GM18517 (cell line): ENCODE measurements at regions not wholly inside any gene's neighbourhood (a gene's known extent, or its start where the extent isn't known, plus 50 kb on each side); places are given as distances from the start of the nearest gene placed in this dataset.
A peak's percentile ranks its signal among the peaks of the same experiment; 100 is the strongest.

Source experiments
- ATAC-seq: cut with Tn5 transposase; IDR thresholded peaks from one replicate; pipeline ENCODE4 v1.9.1; 2021; ENCODE audit warnings: mild to moderate bottlenecking, moderate library complexity; ENCODE audit not compliant: unreplicated experiment

DNA sequence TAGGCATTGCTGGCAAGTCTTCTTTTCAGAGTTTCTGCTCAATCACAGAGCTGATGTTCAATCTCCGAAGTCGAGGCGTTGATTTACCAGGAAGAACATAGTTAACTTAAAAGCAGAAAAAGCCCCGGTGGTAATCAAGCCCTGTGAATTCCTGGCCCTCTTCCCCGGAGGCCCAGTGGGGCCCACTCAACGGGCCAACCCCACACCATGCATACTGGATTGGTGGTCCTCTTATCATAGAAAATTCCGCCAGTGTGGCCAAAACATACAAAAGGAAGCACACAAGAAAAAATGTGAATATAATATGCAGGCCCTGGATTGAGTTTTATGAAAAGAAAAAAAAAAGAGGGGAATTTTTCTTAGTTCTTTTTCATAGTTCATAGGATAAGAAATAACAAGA, 873.0 kb upstream of the NR2F2 start:
- no peak for ATAC-seq

DNA sequence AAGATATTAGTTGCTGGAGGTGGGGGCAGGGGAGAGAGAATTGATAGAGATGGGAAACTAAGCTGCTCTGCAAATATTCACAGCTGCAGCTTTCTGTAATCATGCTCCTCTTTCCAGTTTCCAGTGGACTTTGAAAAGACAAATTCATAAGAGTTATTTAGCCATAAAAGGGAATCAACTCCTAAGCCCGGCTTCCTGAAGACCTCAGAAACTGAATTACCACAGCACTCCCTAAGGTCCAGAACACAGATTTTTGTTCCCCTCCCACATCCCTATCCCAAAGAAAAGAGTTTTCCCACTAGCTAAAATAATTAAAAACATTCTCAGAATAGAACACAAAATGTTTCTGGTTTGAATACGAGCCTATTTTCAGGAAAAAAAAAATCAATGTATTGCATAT, 871.8 kb upstream of the NR2F2 start:
- no peak for ATAC-seq

DNA sequence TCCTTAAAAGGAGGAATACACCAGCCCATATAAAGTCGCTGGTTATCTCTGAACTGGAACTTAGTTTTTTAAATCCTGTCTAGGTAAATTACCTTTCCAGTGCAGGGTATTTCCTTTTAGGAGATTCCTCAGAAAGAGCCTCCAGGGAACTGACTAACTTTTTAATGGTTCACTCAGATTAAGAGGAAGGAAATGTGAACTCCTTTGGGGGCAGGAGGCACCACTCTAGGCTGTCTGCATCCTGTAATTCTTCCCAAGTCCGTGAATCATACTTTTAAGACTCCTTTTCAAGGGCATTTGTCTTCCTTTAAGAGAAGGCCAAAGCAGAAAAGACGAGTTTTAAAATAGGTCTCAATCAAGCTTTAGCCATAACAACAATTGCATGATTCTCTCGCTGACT, 871.2 kb upstream of the NR2F2 start:
- ATAC-seq: no peak

DNA sequence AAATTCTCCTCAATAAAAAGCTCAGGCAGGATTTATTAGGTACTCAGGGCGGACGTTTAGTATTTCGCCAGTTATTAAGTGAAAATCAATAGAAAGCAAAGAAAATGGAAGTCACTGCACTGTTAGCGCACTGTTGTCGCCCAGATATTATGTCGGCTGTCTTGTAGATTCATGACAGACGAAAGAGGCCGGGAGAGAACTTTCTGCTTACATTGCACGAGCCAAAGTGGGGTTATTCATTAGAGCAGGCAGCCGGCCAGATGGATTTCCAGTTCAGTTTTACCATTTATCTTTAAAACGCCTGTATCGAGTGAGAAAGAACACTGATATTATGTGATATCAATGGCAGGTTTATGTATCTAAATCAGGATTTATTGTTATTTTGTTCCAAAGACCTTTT, 866.0 kb upstream of the NR2F2 start:
- ATAC-seq: no peak

DNA sequence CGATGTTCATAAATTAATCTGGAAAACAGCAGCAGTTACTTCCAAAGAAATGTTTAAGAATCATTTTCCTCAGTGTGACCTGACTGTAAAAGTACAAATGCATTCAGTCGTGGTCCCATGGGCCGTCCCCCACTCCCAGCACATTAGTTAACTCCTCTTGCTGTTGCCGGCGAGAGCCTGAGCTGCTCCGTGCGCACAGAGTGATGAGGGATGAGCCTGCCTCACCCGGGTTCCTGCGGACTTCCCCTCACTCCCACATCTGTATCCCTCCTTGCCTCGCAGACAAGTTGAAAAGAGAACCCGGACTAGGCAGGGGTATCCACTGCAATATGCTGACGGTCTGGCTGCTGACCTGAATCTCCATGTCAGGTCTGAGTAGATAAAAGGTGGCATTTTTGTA, 861.7 kb upstream of the NR2F2 start:
- ATAC-seq: no peak

DNA sequence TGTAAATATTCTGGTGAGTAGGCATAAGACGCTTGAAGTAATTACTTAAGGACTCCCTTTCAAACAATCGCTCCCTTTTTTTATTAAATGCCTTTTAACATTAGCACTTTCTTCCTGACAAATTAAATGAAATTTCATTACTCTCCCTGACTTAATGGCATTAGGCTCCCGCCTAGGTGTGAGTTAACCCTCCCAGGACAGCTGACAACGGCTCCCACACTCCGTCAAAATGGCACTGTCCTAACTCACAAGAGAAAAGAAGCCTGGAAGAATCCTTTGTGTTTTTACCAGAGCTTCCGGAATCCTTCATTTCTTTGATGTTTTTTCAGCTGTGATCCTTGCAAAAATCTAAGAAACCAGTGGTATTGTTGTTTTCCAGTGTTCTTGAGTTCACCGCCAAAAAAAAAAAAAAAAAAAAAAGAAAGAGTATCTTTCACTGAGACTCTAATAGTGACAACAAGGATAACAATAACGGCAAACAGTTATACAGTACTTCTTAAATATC, 861.0 kb upstream of the NR2F2 start:
- no peak for ATAC-seq

DNA sequence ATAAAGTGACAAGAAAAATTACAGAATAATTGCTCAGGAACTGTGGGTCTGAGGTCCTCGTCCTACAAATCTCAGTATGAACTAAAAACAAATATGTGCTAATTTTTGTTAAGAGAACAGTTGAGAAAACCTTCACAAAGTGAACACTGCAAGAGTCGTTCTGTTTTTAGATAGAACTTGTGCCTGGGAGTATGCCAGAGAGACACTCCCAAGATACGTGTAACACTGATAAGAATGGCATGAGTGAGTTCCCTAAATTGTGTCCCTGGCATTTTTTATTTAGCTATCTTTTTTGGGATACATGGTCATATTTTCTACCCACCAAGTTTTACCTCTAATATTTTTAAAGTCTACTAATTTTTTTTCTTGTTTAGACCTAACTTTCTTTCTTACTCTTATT, 860.0 kb upstream of the NR2F2 start:
- ATAC-seq: no peak

DNA sequence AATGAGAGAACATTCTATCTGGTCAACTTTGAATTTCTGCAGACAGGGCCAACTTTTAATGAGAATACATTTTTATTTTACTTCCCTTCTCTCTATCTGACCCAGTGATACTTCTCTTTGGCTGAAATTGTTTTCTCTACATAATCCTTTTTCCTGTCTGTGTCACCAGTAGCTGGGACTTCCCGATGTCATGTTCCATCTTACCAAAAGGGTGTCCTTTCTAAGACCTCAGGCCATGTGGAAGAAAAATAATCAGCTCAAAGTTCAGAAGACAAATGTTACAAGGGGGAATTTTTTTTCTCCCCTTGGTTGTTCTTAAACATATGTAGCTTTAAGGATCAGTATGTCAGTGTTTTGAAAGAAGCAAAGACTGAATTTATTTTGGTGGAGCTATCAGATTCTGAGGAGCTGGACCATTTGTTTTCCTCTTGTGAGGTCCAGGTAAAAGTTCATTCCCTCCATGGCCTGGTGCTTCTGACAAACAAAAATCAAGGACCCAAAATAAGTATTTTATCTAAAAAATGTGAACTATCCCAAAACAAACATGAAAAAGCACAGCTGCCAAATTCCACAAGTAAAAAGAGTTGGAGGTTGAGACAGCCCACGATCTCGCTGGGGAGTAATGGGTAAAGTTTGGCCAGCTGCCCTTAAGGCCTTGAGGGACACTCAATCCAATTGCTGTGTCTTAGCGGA, 859.4 kb upstream of the NR2F2 start:
- ATAC-seq: no peak

DNA sequence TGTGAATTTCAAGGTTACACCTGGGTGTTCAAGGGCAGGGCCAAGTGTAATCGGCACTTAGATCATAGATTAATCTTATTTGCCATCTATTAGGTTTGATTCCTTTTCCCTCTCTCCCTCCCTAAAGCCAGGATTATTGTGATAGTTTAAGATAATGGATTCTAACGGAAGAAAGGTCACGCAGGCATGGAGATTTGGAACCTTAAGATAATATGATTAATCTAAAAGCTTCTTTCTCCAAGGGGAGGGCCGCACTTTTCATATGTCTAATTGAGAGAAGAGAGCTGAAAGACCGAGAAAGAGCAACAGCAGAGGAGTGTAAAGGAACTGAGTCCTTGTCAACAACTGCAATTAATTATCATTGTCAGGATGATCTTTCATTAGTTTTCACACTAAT, 858.8 kb upstream of the NR2F2 start:
- no peak for ATAC-seq

DNA sequence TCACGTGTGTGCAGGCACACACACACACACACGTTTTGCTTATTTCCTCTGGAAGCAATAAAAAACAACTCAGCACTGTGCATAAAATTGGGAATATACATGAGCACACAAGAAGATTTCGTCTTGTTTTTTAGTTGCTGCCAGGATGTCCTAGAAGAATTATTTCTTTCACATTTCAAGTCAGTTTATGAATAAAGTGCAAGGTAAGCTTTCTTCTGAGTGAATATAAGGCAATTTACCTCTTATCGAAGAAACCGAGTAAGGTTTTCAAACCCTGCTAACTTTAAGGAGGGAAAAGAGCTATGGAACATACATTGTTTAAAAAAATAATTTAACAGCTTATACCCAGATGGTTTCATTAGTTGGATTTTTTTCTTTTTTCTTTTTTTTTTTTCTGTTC, 855.4 kb upstream of the NR2F2 start:
- no peak for ATAC-seq

DNA sequence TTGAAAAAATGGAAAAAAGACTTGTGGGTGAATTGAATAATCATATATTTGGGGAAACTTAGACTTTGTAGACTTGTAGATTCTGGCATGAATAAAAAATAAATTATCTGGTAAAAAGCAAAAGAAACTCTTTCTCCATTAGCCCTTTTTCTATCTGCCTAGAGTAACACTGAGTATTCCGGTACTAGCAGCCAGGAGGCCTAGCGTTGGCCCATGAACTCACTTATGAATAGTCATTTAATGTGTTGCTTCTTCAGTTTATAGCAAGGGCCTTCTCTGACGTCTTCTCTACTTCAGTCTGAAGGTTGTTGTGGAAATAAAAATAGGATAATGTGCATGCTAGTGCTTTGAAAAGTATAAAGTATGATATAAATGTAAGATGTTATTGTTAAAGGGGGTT, 851.2 kb upstream of the NR2F2 start:
- ATAC-seq: no peak

DNA sequence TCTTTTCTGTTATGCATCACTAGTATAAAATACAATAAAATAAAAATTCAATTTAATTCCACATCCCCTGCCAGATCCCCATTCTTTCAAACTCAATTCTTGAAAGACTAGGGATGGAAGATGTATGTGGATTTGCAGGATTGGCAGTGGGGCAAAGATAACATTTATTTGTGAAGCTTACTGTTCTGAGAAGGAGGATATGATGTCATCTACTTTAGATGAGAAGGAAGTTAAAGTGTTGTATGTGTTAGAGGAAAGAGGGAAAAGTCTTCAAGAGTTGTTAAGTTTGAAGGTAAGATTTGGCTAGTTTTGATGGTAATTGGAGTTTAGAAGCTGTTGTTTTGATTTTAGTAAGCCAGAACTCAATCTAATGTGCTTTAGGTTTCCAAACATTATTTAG, 845.1 kb upstream of the NR2F2 start:
- no peak for ATAC-seq

DNA sequence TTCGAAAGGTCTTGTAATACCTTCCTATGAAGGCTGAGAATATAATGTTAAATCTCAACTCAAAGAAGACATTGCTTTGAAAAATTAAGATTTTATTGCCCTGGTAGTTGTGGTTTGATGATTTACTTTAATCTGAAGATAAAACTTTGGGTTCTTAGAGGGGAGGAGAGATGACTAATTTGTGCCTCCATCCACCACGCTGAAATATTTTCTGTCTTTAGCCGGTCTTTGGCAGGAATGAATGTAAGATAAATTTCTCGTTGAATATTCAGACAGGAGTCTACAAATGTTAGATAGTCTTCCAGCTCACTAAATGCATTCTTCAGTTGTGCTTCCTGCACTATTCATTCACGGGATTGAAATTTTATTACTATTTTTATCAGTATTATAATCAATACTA, 844.3 kb upstream of the NR2F2 start:
- no peak for ATAC-seq

DNA sequence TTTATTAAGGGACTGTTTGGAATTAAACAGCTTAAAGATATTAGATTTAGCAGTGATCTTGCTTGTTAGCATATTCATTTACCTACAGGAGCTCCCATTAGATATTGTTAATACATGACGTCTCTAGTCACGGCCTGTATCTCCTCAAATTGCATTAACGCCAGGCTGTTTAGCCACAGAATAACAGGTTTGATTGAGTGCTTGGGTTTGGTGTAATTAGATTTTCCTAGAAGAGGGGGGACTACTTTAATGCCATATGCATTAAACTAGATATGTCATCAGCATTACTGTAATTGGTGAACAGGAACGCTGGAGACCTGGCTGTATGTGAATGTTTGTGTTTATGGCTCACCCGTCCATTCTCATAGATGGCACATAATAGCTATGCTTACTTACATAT, 841.4 kb upstream of the NR2F2 start:
- ATAC-seq: no peak

DNA sequence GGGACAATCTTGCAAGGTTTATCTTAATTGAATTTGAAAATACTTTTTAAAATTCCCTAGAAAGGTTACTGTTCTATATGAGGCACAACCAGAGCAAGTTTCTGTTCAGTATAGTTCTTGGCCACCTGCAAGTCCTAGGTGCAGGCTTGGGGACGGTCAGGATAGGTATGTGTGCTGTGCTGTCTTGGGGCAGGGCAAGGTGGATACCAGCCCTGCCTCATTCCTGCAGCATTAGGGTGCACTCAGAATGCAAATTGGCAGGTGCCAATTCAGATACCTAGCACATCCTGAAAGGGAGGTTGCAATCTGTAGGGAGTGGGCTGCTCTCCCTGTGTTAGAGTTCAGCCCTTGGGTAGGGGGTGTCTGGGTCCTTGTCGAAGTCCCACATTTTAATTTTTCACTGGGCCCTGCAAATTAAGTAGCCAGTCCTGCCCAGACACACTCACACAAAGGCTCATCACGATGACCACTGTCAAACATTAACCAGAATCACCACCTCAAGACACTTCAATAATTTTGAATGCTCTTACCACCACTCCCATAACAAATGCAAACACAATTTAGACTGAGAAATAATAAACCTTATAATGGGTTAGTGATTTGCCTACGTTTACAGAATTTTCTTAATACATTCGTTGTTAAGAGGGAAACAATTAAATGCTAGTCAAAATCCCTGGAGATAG, 838.0 kb upstream of the NR2F2 start:
- no peak for ATAC-seq

DNA sequence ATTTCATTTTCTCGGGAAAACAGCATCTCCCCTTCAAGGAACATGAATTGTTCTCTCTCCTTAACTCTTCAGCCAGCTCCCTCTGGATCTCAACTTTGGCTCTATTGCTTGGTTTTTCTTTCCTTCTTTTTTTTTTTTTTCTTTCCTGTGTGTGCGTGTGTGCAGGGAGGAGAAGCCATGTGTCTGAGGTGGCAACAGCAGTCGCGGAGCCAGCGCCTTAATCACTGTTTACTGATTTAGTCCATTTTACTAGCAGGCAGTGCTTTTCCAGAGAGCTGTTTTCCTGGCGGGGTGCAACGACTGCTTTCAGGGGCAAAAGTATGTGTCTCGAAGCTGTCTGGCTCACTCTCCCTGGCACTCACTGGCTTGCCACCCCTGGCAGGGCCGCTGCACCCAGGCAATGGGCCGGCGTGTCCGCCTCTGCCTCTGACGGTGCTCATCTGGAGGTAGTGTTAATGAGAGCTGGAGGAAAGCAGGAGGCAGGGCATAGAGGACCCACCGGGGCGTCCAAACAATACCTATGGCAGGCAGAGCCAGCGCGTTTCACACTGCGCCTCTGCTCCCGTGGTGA, 835.4 kb upstream of the NR2F2 start:
- no peak for ATAC-seq

DNA sequence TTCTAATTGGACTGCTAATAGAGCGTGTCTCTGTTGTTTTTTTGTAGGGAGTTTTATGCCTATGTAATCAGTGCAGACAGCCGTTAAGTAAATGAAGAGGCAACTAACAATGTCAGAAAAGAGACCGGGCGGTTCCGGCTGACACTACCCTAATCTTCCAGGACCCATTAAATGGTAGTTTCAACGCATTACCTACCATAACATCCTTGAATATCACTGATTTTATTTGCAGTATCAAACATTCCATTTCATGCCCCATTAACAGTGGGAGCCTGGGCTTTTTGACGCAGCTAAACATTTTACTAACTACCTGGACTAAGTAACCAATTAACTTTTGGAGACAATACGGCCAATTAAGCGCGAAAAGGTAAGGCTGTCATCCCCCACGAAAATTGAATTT, 832.9 kb upstream of the NR2F2 start:
- ATAC-seq: no peak

DNA sequence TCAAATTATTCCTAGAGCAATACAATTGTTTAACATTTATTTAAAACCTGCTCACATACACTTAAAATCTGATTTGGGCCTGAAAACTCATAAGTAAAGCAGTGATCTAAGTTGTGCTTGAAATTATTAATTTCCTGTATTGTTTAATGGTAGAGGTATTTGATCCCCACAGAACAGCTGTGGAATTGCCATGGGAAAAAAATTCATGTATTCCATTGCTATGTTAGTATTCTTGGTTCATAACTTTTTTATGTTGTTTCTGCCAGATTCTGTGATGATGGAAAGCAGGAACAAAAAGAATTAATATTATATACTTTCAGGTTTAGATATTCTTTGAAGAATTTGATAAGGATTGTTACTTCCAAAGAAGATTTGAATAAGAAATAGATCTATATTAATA, 831.5 kb upstream of the NR2F2 start:
- no peak for ATAC-seq

DNA sequence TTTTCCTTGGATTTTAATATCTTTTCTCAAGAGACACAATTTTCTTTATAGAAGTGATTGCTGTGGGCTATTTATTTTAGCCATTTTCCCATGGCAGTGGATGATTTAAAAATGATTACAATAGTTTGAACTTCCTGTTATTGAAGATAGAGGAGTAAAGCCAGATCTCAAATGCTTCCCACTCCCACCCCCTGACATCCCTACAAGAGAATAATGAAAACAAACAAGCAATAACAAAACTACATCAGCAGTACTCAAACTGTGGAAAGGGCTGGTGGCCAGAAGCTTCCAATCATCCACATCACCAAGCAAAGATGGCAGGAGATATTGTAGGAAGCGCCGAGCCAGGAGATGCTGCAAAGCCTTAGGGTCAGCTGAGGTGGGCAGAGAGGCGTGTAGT, 831.1 kb upstream of the NR2F2 start:
- no peak for ATAC-seq

DNA sequence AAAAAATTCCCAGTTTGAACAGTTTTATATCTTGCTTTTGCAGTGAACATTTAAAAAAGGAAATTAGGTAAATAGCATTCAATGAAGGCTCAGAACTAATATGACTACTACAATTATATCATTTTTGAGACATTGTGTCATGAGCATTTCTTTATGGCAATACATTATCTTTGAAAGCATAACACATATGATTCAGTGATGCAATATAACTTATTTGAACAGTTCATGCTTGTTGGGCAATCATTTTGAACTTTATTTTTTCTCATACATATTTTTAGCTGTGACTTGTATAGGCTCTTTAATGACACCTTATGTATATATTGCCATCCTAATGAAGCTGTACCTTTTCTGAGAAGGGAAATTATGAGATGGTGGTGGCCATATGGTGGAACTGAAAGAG, 828.6 kb upstream of the NR2F2 start:
- ATAC-seq: no peak

DNA sequence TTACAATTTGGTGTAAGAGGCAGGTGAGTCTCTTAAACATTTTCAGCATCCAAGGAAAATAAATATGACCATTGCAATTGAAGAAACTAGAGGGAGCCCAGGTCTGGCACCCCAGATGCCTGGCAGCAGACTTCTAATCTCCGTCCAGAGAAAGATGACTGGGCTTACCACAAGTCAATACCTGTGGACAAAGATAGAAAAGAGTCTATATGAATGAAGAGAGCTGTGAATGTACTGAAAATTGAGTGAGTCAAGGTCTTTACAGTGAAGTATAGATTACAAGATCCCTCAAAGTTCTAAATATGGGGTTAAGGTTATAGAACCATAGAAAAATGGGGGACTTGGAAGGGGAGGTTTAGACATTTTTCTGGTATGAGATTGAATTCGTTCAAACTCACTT, 827.4 kb upstream of the NR2F2 start:
- ATAC-seq: no peak

DNA sequence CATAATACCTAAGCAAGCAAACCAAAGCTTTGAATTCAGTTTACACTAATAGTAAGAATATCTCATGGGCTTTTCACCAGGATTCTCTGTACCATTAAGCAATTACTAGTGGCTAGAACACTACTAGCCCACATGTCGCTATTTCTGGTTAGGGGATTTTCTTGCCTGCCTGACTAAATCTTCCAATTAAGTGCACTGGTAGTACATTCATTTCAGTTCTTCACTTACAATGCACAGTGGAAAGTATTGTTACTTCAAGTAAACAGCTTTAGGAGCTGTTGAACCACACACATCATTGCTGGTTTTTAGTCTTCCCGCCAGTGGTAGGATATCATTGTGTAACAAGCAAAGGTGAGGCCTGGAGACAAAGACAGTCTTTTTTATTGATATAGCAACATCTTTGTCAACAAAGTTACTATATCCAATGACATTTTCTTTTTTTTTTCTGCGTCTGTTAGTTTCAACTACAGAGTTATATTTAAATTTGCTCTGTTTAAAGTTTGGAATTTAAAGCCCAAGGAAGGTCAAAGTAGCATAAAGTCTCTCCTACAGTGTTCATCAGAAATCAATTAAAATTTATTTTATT, 826.8 kb upstream of the NR2F2 start:
- ATAC-seq: peak; percentile 61
